Spleen (tissue), 11 donors: ENCODE measurements at regions not wholly inside any gene's neighbourhood (a gene's known extent, or its start where the extent isn't known, plus 50 kb on each side); places are given as distances from the start of the nearest gene placed in this dataset.

Experiments used
- DNase-seq: peaks from one replicate; pipeline ENCODE4 v3.0.0-alpha.2; 2020
- H3K27ac ChIP-seq, 8 donors: fragments of 200-600 bp; sonication (generic) in 7 of 8; 1 replicate in 4 of 8; 2 replicates in 4 of 8; pipeline versions ENCODE4 v1.5.0 to v1.8.0; 2016 to 2021; ENCODE audit warnings: inconsistent platforms in 4 of 8, mild to moderate bottlenecking in 4 of 8, moderate library complexity in 1 of 8
- H3K27me3 ChIP-seq, 7 donors: fragments of 200-600 bp; sonication (generic) in 6 of 7; replicated peaks in 1 of 7; 1 replicate in 4 of 7; 2 replicates in 3 of 7; pipeline versions ENCODE4 v1.5.0 to v1.8.0; 2016 to 2021; ENCODE audit warnings: inconsistent platforms in 3 of 7, mild to moderate bottlenecking in 1 of 7
- H3K36me3 ChIP-seq, 6 donors: fragments of 200-600 bp; sonication (generic) in 5 of 6; 1 replicate in 4 of 6; 2 replicates in 2 of 6; pipeline versions ENCODE4 v1.5.0 to v1.8.0; 2016 to 2021; ENCODE audit warnings: inconsistent platforms in 2 of 6
- H3K4me1 ChIP-seq, 6 donors: fragments of 200-600 bp; sonication (generic) in 5 of 6; 1 replicate in 3 of 6; 2 replicates in 3 of 6; pipeline versions ENCODE4 v1.5.0 to v1.8.0; 2016 to 2021; ENCODE audit warnings: inconsistent platforms in 3 of 6
- H3K4me3 ChIP-seq, 8 donors: fragments of 200-600 bp; sonication (generic) in 7 of 8; 1 replicate in 4 of 8; 2 replicates in 4 of 8; pipeline versions ENCODE4 v1.5.0 to v1.8.0; 2016 to 2021; ENCODE audit warnings: inconsistent platforms in 4 of 8, mild to moderate bottlenecking in 4 of 8, moderate library complexity in 2 of 8
- H3K9me3 ChIP-seq, 8 donors: fragments of 200-600 bp; sonication (generic) in 7 of 8; 1 replicate in 4 of 8; 2 replicates in 4 of 8; pipeline versions ENCODE4 v1.5.0 to v1.8.0; 2016 to 2021; ENCODE audit warnings: inconsistent platforms in 4 of 8
- POLR2A ChIP-seq, 3 donors: fragments of 450-650 bp; IDR thresholded peaks; one replicate each; pipeline ENCODE4 v1.5.1; 2017; ENCODE audit warnings: antibody characterized with exemption in 3 of 3, mild to moderate bottlenecking in 1 of 3
- POLR2AphosphoS5 ChIP-seq, 3 donors: sonication (generic); formaldehyde crosslinking; IDR thresholded peaks; one replicate each; pipeline ENCODE4 v1.5.1; 2017; ENCODE audit warnings: antibody characterized with exemption in 3 of 3
- WGBS, 5 donors: extraction: QIAGEN DNeasy Blood & Tissue Kit in 3 of 5; methylation state at CpG; one replicate each; pipeline versions ENCODE4 v1.1.5 to v1.1.7; 2013 to 2018; 5-methylcytosine and 5-hydroxymethylcytosine counted together
- intact Hi-C: fragments of 100-400 bp; cut with DNase I; formaldehyde crosslinking; loops from one replicate; pipeline ENCODE4 v1.15.0; 2023; ENCODE audit warnings: low total_unique reads
- TF ChIP-seq, protein P1 (sequence below), 11 experiments: fragments of 200-600 bp in 7 of 11; fragments of 450-650 bp in 4 of 11; sonication (generic) in 4 of 11; IDR thresholded peaks in 8 of 11; conservative IDR thresholded peaks in 3 of 11; 1 replicate in 7 of 11; 2 replicates in 4 of 11; pipeline versions ENCODE4 v1.4.0 to v1.8.0; 2016 to 2021; ENCODE audit warnings: antibody characterized with exemption in 11 of 11, inconsistent platforms in 4 of 11, mild to moderate bottlenecking in 1 of 11
- donor health status: healthy with polysubstance abuse.
- donor health status: DM: no; HTN: no; CAD: no; lungs with moderate emphysema.
- donor health status: DM: no; HTN: no; CAD: no.
- donor health status: Bipolar disorder and iron deficiency.
- donor health status: healthy.
- donor health status: DM: no; HTN: no; CAD: no.
- donor health status: DM: yes; HTN: yes; CAD: no.

- Histone ChIP-seq H3K27ac (no peak overlapping the region), H3K4me1 (no peaks in the 10 kb centered on the region), H3K36me3 (no peaks in the 10 kb centered on the region), H3K9me3 (no peaks in the 10 kb centered on the region), H3K27me3 (no peaks in the 10 kb centered on the region), H3K4me3 (no peak overlapping the region)
- no peak for TF ChIP-seq POLR2AphosphoS5 (IDR thresholded peaks at IDR 0.05)
- TF ChIP-seq, protein P1, sequence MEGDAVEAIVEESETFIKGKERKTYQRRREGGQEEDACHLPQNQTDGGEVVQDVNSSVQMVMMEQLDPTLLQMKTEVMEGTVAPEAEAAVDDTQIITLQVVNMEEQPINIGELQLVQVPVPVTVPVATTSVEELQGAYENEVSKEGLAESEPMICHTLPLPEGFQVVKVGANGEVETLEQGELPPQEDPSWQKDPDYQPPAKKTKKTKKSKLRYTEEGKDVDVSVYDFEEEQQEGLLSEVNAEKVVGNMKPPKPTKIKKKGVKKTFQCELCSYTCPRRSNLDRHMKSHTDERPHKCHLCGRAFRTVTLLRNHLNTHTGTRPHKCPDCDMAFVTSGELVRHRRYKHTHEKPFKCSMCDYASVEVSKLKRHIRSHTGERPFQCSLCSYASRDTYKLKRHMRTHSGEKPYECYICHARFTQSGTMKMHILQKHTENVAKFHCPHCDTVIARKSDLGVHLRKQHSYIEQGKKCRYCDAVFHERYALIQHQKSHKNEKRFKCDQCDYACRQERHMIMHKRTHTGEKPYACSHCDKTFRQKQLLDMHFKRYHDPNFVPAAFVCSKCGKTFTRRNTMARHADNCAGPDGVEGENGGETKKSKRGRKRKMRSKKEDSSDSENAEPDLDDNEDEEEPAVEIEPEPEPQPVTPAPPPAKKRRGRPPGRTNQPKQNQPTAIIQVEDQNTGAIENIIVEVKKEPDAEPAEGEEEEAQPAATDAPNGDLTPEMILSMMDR (IDR thresholded peaks at IDR 0.05 in 8 of 11, conservative IDR thresholded peaks at IDR 0.05 in 3 of 11) = no peak
- no peak for TF ChIP-seq POLR2A (IDR thresholded peaks at IDR 0.05)
- DNase-seq = no peak
- intact Hi-C loops = no loop called here
These were observed 148.1 kb downstream of the DNAJB9 start for GRCh38 chr7:108717781-108718180.

- DNase-seq = no peak
- Histone ChIP-seq H3K36me3 (no peaks in the 10 kb centered on the region), H3K27me3 (no peaks in the 10 kb centered on the region), H3K4me1 (no peaks in the 10 kb centered on the region), H3K9me3 (no peaks in the 10 kb centered on the region), H3K4me3 (no peak overlapping the region), H3K27ac (no peak overlapping the region)
- intact Hi-C loops = no loop called here
- no peak for TF ChIP-seq POLR2A (IDR thresholded peaks at IDR 0.05)
- TF ChIP-seq, protein P1 (IDR thresholded peaks at IDR 0.05 in 8 of 11, conservative IDR thresholded peaks at IDR 0.05 in 3 of 11) = no peak
- no peak for TF ChIP-seq POLR2AphosphoS5 (IDR thresholded peaks at IDR 0.05)
These were observed 150.0 kb downstream of the DNAJB9 start for GRCh38 chr7:108719631-108720030.

- TF ChIP-seq, protein P1 (IDR thresholded peaks at IDR 0.05 in 8 of 11, conservative IDR thresholded peaks at IDR 0.05 in 3 of 11) = no peak
- no peak for TF ChIP-seq POLR2AphosphoS5 (IDR thresholded peaks at IDR 0.05)
- no peak for TF ChIP-seq POLR2A (IDR thresholded peaks at IDR 0.05)
- no peak overlapping the region for H3K4me3 ChIP-seq
- H3K4me1 ChIP-seq = no peaks in the 10 kb centered on the region
- intact Hi-C loops = no loop called here
- H3K9me3 ChIP-seq = no peaks in the 10 kb centered on the region
- no peak overlapping the region for H3K27ac ChIP-seq
- WGBS, 5 donors = 58 to 81% (median 70%) methylated on average over 1 of the region's 1 CpG
- no peaks in the 10 kb centered on the region for H3K27me3 ChIP-seq
- no peak for DNase-seq
- no peaks in the 10 kb centered on the region for H3K36me3 ChIP-seq
These were observed 152.9 kb downstream of the DNAJB9 start for GRCh38 chr7:108722561-108722960.

DNA sequence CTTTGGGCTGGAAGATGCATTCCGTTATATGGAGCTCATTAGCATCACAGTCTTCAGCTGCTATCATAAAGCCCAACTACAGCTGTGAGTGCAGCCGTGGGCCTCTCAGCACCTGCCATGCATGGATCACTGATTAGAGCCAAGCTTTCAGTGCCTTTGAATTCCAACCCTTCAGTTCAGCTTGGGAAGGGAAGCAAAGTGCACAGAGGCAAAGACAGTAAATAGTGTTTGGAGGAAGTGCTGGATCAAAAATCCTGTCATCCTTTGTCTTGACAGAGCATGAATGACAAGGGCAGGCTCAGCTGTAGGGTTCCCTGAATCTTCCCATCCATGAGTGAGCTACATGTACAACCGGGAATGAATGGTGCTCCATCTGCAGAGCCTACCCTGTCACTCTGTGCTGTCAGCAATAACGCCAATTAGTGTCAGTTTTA, 153.7 kb downstream of the DNAJB9 start:
- intact Hi-C loops = no loop called here
- TF ChIP-seq, protein P1 (IDR thresholded peaks at IDR 0.05 in 8 of 11, conservative IDR thresholded peaks at IDR 0.05 in 3 of 11) = no peak
- TF ChIP-seq POLR2A (IDR thresholded peaks at IDR 0.05) (no peak), POLR2AphosphoS5 (IDR thresholded peaks at IDR 0.05) (no peak)

More for the DNA sequence above, 153.7 kb downstream of the DNAJB9 start:
- H3K4me1 ChIP-seq = no peaks in the 10 kb centered on the region
- H3K27ac ChIP-seq = no peak overlapping the region
- H3K4me3 ChIP-seq = no peak overlapping the region
- H3K27me3 ChIP-seq = no peaks in the 10 kb centered on the region
- H3K9me3 ChIP-seq = no peaks in the 10 kb centered on the region
- WGBS, 5 donors = 63 to 73% (median 69%) methylated on average over 4 of the region's 4 CpGs
- H3K36me3 ChIP-seq = no peaks in the 10 kb centered on the region
- no peak for DNase-seq
